Nephron (organoid): ENCODE measurements at regions not wholly inside any gene's neighbourhood (a gene's known extent, or its start where the extent isn't known, plus 50 kb on each side); places are given as distances from the start of the nearest gene placed in this dataset.
"Not testable (repeated sequence)": the region's sequence is repeated elsewhere in the genome, so short reads cannot be mapped to it uniquely, and the experiment has no call there.

Source experiments
- H3K27ac Mint-ChIP-seq, 3 experiments: 2 replicates each; pipeline ENCODE4 v1.8.0; 2020; ENCODE audit warnings: mixed read lengths in 3 of 3, mild to moderate bottlenecking in 2 of 3, moderate library complexity in 1 of 3
- H3K27me3 Mint-ChIP-seq: 2 replicates; pipeline ENCODE4 v1.8.0; 2021; ENCODE audit warnings: low read depth, mild to moderate bottlenecking, moderate library complexity, mixed read lengths
- H3K36me3 Mint-ChIP-seq: 2 replicates; pipeline ENCODE4 v1.8.0; 2020; ENCODE audit warnings: low read depth, mixed read lengths
- H3K4me1 Mint-ChIP-seq: 2 replicates; pipeline ENCODE4 v1.8.0; 2020; ENCODE audit warnings: mixed read lengths
- H3K4me3 Mint-ChIP-seq, 3 experiments: 2 replicates each; pipeline ENCODE4 v1.8.0; 2020; ENCODE audit warnings: mild to moderate bottlenecking in 3 of 3, mixed read lengths in 3 of 3, moderate library complexity in 2 of 3
- H3K9me3 Mint-ChIP-seq: 2 replicates; pipeline ENCODE4 v1.8.0; 2020; ENCODE audit warnings: mixed read lengths
- TF ChIP-seq, protein P1 (sequence below), 3 experiments: fragments of 200-600 bp; sonication (generic); IDR thresholded peaks; one replicate each; pipeline ENCODE4 v1.5.0; 2021; ENCODE audit warnings: antibody characterized with exemption in 3 of 3; ENCODE audit not compliant: unreplicated experiment in 3 of 3

- H3K9me3 Mint-ChIP-seq, result no peaks in the 10 kb centered on the region
- H3K4me1 Mint-ChIP-seq, result peaks cover 20% of the 10 kb centered on the region
- TF ChIP-seq, protein P1, sequence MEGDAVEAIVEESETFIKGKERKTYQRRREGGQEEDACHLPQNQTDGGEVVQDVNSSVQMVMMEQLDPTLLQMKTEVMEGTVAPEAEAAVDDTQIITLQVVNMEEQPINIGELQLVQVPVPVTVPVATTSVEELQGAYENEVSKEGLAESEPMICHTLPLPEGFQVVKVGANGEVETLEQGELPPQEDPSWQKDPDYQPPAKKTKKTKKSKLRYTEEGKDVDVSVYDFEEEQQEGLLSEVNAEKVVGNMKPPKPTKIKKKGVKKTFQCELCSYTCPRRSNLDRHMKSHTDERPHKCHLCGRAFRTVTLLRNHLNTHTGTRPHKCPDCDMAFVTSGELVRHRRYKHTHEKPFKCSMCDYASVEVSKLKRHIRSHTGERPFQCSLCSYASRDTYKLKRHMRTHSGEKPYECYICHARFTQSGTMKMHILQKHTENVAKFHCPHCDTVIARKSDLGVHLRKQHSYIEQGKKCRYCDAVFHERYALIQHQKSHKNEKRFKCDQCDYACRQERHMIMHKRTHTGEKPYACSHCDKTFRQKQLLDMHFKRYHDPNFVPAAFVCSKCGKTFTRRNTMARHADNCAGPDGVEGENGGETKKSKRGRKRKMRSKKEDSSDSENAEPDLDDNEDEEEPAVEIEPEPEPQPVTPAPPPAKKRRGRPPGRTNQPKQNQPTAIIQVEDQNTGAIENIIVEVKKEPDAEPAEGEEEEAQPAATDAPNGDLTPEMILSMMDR (IDR thresholded peaks at IDR 0.05; ENCODE audit: unreplicated experiment in 3 of 3), result no peak
- H3K36me3 Mint-ChIP-seq, result no peaks in the 10 kb centered on the region
- H3K4me3 Mint-ChIP-seq, result no peak overlapping the region
- no peak overlapping the region for H3K27ac Mint-ChIP-seq
- no peaks in the 10 kb centered on the region for H3K27me3 Mint-ChIP-seq
Observed at GRCh38 chr5:111928511-111928910, 171.5 kb upstream of the NREP start.

DNA sequence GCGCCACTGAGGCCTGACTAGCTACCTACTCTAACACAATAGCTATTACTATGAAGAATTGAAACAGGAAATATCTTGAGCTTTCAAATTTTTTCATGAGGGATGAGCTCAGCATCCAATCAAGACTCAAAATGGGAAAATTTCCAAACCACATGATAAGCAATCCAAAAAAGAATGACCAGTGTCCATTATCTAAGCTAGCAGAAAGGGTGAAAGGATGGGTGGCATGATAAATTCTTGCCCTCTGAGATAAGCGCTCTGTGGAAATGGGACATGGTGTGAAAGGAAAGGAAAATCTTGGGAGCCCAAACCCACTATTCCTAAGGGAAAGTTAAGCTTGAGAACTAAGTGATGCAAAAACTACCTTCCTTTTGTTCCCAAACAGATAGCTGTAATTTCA lies 170.2 kb upstream of the NREP start:
- no peak overlapping the region for H3K27ac Mint-ChIP-seq
- H3K27me3 Mint-ChIP-seq, result no peaks in the 10 kb centered on the region
- H3K9me3 Mint-ChIP-seq, result no peaks in the 10 kb centered on the region
- TF ChIP-seq, protein P1 (IDR thresholded peaks at IDR 0.05; ENCODE audit: unreplicated experiment in 3 of 3), result no peak
- H3K4me3 Mint-ChIP-seq, result no peak overlapping the region
- no peaks in the 10 kb centered on the region for H3K36me3 Mint-ChIP-seq
- peaks cover 13% of the 10 kb centered on the region for H3K4me1 Mint-ChIP-seq

DNA sequence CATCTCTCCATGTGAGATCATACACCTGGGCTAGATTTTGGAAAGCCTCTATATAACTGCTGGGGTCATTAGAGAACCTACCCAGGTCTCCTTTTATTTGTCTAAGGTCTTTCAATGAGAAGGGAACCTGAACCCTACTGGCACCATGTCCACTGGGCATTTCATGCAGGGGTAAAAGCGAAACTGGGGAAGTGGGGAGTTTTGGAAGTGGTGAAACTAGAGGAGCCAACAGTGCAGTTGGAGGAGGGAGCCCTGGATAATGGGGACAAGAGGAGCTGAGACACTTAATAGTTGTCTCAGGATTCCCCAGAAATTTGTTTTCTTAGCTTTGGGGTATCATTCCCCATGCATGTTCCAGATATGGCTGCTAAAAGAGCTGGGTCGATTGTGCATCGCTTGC lies 169.0 kb upstream of the NREP start:
- Mint-ChIP-seq H3K27me3 (no peaks in the 10 kb centered on the region), H3K4me1 (peaks cover 13% of the 10 kb centered on the region), H3K9me3 (no peaks in the 10 kb centered on the region), H3K27ac (no peak overlapping the region), H3K36me3 (no peaks in the 10 kb centered on the region), H3K4me3 (no peak overlapping the region)
- TF ChIP-seq, protein P1 (IDR thresholded peaks at IDR 0.05; ENCODE audit: unreplicated experiment in 3 of 3), result no peak

GRCh38 chr5:111922344-111922743 lies 165.3 kb upstream of the NREP start:
- Mint-ChIP-seq H3K4me3 (no peak overlapping the region), H3K27ac (no peak overlapping the region), H3K27me3 (no peaks in the 10 kb centered on the region), H3K36me3 (no peaks in the 10 kb centered on the region), H3K9me3 (peaks cover 12% of the 10 kb centered on the region), H3K4me1 (no peaks in the 10 kb centered on the region)
- TF ChIP-seq, protein P1 (IDR thresholded peaks at IDR 0.05; ENCODE audit: unreplicated experiment in 3 of 3), result no peak

DNA sequence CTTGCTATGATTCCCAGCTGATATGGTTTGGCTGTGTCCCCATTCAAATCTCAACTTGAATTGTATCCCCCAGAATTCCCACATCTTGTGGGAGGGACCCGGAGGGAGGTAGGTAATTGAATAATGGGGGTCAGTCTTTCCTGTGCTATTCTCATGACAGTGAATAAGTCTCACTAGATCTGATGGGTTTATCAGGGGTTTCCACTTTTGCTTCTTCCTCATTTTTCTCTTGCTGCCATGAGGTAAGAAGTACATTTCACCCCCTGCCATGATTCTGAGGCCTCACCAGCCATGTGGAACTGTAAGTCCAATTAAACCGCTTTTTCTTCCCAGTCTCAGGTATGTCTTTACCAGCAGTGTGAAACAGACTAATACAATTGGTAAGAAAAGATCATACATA lies 164.7 kb upstream of the NREP start:
- H3K4me3 Mint-ChIP-seq, H3K27ac Mint-ChIP-seq, H3K4me1 Mint-ChIP-seq, H3K27me3 Mint-ChIP-seq, H3K36me3 Mint-ChIP-seq: not testable (repeated sequence)
- H3K9me3 Mint-ChIP-seq, result peaks cover 12% of the 10 kb centered on the region

GRCh38 chr5:111914966-111915636 lies 158.1 kb upstream of the NREP start:
- no peaks in the 10 kb centered on the region for H3K27me3 Mint-ChIP-seq
- peaks cover 12% of the 10 kb centered on the region for H3K9me3 Mint-ChIP-seq
- TF ChIP-seq, protein P1 (IDR thresholded peaks at IDR 0.05; ENCODE audit: unreplicated experiment in 3 of 3), result no peak
- no peak overlapping the region for H3K4me3 Mint-ChIP-seq
- H3K27ac Mint-ChIP-seq, result peak overlapping the region in 1 of 3 experiments; percentile 56
- H3K4me1 Mint-ChIP-seq, result no peaks in the 10 kb centered on the region
- H3K36me3 Mint-ChIP-seq, result no peaks in the 10 kb centered on the region
